ENCODE measurements at regions not wholly inside any gene's neighbourhood (a gene's known extent, or its start where the extent isn't known, plus 50 kb on each side); places are given as distances from the start of the nearest gene placed in this dataset.
"Not testable (repeated sequence)": the region's sequence is repeated elsewhere in the genome, so short reads cannot be mapped to it uniquely, and the experiment has no call there.

DNA sequence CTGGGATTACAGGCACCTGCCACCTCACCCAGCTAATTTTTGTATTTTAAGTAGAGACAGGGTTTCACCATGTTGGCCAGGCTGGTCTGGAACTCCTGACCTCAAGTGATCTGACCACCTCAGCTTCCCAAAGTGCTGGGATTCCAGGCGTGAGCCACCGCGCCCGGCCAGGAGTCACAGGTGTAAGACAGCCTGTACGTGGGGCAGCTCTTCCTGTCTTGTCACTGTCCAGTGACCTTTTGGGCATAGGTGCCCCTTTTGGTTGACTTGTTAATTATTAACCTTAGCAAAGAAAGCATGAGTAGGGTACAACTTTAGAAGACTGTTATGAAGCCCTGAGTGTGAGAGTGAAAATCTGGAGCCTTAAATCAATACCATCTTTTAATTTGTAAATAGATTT lies 703.7 kb upstream of the SOX11 start:
- DNase-seq (ENCODE audit: low read depth): not testable (repeated sequence)

DNA sequence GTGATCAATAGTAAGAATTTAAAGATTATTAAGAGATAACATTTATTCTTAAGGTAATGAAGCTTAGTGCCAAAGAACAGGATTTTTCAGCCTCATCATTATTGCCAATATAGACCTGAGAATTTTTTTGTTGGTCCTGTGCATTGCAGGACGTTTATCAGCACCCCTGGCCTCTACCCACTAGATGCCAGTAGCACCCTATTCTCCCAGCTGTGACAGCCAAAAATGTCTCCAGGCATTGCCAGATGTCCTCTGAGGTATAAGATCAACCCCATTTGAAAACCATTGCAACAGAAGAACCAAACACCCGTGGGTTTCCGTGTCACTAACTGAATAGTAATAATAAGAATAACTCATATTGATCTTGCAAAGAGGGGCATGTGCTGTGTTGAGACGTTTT lies 700.0 kb upstream of the SOX11 start:
- no peak for DNase-seq (ENCODE audit: low read depth)

DNA sequence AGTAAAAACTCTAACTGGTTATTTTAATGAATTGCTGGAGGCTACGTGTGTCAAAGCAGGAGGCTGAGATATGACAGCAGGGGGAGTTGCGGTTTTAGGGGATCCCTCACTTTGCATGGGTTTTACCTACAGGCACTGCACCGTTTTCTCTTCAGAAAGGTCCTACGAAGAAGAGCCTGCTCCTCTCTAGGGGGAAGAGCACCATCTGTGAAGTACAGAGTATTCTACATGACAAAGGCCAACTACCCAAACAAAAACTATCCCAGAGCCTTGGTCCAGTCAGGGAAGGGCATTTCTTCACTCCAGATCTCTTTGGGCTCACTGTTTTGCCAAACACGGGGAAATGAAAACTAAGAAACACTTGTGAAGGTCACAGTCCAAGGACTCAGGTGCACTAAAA lies 696.7 kb upstream of the SOX11 start:
- DNase-seq (ENCODE audit: low read depth): no peak

DNA sequence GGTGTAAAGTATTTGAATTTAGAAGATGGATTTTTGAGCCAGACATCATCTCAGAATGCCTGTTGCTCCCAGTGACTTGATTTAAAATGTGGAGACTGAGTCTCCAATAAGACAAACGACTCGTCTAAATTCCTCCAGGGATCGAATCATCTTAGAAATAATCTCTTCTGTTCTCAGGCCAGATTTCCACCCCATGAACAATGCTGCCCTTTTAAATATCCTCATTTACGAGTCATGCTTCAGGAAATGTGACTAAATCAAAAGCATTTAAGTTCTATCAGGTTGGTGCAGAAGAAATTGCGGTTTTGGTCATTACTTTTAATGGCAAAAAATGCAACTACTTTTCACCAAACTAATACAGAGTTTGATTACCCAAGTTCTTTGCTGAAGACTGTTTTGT lies 684.6 kb upstream of the SOX11 start:
- no peak for DNase-seq (ENCODE audit: low read depth)

DNA sequence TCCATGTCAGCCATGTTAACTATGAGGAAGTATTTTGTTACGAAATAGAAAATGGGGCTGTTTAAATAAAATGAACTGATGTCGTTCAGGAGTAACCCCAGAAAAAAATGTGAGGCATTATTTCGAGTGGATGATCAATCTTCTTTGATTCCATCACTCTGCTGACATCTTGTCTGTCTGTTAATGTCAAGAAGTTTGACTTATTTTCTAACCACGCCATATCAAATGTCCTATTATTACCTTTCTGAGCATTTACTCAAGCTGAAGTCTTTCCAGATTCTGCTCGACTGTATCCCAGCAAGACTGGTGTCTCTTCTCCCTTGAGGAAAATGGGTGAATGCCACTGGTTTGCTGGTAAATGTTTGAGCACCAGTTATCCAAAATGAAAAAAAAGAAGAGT lies 672.9 kb upstream of the SOX11 start:
- DNase-seq (ENCODE audit: low read depth): no peak

DNA sequence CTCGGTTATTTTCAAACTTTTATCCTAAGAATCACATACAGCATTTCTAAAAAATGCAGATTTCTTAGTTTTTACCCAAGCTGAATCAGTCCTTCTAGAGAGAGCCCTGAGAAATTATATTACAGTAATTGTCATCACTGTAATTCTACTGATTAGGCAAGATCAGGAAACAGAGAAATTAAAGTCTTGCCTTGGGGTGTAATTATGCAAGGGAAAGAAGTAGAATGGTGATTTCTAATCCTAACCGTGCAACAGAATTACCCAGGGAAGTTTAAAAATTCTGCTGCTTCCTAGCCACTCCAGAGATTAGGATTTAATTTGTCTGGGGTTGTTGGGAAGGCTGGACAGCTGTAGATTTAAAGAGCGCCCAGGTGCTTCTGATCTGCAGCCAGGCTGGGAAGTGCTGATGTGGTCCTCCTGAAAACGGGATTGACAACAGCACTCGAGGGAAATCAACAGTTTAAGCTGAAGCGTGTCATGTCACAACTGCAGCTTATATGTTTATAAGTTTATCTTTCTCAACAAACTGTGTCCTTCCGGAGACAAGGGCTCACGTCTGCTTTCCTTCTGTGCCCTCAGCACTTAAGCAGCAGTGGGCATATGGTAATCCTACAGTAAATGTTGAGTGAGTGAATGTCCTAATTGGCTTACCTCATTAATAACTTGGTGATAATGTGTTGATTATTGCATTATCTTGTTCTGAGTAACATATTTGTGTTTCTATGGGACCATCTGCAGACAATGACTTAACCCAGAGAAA lies 671.9 kb upstream of the SOX11 start:
- no peak for DNase-seq (ENCODE audit: low read depth)

DNA sequence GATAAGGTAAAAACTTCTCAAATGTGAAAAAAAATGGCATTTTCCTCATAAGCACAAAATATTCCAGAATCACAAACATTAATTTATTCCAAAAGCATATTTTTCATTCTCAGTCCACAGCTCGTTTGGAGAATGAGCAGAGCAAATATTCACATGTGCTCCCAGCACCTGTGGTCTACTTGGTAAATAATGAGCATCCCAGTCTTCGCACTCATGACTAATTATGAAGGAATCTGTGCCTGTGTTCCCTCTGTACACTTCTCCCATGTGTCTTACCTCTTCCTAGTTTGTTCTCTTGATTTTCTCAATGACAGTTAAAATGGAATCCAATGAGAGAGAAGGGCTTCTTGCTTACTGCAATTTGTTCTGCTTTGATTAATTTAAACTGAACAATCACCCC lies 671.0 kb upstream of the SOX11 start:
- DNase-seq (ENCODE audit: low read depth): no peak

DNA sequence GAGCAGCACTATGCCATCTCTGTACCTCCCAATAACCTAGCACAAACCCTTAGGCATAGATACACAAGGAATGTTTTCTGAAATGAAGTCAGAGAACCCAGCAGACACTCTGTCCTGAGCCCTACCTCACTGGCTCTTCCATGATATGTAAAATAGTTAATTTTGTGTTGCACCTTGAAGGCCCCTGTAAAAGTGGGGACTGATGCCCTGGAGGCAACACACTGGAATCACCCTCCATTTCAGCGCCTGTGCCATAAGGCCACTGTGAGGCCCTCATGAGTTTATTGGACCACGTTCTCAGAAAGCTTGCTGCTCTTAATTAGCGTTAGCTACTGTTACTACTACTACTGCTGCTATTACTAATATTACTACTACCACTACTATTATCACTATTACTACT lies 670.1 kb upstream of the SOX11 start:
- DNase-seq (ENCODE audit: low read depth): no peak

DNA sequence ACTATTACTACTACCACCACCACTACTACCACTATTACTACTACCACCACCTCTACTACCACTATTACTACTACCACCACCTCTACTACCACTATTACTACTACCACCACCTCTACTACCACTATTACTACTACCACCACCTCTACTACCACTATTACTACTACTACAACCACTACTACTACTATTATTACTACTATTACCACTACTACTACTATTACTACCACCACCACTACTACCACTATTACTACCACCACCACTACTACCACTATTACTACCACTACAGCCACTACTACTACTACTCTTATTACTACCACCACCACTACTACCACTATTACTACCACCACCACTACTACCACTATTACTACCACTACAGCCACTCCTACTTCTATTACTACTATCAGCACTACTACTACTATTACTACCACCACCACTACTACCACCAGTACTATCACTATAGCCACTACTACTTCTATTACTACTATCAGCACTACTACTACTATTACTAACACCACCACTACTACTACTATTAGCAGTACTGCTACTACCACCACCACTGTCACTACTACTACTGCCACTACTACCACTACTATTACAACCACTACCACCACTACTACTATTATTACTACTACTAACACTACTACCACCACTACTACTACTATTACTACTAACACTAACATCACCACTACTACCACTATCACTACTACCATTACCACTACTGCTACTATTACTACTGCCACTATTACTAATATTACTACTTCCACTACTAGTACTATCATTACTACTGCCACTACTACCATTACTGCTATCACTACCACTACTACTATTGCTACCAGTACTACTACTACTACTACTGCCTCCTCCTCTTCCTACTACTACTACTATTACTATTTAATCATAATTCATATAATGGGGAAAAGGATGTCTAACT lies 669.2 kb upstream of the SOX11 start:
- DNase-seq (ENCODE audit: low read depth): not testable (repeated sequence)

DNA sequence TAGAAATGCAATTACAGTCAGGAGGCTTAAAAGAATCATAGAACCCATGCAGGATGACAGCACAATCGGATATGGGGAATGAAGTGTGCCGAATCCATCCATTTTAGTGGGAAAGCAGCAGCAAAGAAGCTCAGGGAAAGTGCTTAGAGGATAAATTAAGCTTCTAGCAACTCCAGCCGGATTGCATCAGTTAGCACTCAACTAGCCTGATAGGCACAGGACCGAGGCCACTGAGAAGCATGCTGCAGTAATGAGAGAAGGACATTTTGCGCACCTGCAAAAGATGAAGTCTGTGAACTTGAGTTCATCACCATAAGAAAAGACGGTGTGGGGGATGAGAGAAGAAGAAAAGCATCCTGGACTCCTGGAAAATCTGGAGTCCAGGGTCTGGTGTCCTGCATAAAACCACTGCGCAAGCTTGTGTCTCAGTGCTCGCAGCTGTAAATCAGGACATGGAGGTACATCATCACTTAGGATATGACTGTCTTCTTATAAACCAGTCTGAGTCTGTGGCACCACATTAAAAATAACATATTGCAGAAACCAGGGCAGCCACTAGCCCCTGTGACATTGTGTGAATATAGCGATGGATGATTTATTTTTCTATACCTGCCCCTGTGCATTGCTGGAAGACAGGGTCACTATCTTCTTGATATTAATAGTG lies 665.5 kb upstream of the SOX11 start:
- DNase-seq (ENCODE audit: low read depth): no peak

DNA sequence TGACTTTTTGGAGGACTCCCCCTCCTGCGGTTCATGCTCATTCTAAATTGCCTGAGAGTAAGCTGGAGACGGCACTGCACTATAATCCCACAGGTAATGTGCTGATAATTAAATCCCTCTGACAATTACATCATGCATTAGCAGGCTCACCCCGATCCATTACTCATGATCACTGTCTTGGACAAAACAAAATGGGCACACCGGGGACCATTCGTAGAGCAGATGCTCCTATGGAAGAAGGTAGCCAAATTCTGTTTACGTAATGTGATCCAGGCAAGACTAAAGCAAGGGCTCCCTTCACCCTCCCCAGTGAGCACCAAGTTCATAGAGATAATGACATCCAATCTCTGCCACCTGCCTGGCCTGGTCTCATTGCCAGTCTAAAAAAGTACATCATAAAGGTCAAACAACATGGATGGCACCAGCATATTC lies 657.1 kb upstream of the SOX11 start:
- no peak for DNase-seq (ENCODE audit: low read depth)

DNA sequence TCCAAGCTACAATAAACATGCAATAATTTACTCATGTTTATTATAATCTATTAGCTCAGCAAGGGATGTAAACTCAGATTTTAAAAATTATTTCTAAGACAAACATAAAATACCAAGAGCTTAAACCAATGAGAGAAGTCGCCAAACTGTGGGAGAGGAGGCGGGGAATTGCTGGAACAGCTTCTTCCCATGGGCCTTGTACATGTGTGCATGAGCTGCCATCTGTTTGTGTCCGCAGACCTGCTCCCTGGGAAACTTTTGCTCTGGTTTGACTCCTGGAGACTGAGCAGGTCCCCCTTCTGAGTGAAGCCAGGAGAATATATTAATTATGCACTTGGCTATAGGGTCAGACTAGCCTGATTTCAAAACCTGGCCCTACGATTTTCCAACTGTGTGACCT lies 655.9 kb upstream of the SOX11 start:
- no peak for DNase-seq (ENCODE audit: low read depth)

DNA sequence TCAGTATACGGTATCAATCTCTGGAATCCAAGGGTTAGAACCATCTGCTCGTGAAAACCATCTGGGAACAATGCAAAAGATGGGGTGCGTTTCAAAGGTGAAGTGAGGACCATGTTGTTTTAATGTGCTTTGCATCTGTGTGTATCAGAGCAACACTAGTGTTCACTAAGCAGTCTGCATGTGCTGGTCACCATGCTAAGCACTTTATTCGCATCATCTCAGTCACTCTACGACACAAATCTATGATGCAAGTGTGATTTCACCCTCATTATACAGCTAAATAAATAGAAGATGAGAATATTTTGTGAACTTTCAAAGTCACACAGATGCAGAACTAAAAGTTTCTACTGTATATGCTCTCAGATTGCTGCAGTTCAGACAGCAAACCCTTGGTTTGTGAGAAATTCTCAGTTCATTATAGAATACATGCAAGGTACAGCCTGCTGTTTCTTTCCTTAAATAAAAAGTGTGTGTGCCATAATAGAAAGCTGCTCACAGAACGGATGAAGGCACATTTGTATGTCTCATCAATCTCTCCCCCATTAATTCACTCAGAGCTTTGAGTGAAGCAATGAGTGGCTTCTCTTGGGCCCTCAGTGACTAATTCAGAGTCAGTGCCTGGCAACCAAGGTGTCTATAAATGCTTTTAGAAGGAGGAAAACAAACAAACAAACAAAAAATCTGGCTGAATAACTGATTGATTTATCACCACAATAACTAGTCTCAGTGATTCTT lies 652.8 kb upstream of the SOX11 start:
- DNase-seq (ENCODE audit: low read depth): no peak

DNA sequence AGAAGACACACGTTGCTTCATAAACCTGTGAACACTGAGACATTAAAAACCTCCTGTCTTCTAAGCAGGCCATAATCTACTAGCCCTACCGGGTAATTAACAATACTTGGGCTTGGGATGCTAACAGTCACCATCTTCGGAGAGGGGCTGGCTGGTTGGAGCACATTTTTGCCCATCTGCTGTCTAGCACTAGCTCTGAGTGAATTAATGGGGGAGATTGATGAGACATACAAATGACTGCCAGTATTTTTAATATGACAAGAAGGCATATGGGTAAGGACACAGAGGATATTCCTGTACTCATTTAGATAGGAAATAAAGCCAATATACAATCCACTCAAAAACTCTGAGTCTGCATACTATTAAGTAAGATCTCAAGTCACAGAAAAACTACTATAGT lies 651.6 kb upstream of the SOX11 start:
- DNase-seq (ENCODE audit: low read depth): no peak

DNA sequence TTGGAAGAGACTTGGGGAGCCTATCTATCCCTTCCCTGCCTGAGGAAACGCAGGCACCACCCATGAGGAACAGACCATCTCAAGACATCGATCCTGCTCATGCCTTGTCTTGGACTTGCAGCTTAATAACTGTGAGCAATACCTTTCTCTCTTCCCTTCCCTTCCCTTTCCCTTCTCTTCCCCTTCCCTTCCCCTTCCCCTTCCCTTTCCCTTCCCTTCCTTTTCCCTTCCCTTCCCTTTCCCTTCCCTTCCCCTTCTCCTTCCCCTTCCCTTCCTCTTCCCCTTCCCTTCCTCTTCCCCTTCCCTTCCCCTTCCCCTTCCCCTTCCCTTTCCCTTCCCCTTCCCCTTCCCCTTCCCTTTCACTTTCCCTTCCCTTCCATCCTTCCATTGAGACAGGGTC lies 650.7 kb upstream of the SOX11 start:
- no peak for DNase-seq (ENCODE audit: low read depth)

DNA sequence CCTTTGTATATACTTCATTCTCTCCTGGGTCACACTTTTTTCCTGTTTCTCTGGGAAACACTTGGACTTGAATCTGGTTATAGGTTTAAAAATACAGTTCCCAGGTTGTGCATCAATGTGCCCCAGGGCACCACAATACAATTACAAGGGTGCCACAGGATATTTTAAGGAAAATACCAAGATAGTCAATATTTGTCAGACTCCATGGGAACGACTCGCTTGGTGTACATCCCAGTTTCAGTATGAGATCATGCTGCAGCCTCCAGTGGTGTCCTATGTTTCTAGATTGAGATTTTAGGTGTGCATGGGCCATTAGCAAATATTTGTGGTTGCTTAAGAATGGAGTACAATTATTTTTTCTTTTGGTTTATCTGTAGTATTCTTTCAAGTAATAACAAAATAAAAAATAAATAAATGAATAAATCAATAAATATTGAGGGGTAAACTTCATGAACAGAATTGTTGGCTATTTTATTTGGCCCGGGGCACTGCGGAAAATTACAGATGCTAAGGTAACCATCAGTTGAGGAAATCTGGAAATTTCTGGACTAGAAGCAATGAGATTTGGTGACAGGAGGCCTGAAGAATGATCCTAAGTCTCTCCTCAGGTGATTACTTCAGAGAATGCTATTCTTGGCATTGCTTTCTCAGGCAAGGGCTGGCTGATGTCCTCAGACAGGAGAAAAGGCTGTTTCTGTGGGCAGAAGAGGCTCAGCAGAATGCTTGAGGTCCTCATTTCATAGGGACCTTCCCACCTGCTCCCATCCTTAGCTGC lies 649.3 kb upstream of the SOX11 start:
- DNase-seq (ENCODE audit: low read depth): no peak

DNA sequence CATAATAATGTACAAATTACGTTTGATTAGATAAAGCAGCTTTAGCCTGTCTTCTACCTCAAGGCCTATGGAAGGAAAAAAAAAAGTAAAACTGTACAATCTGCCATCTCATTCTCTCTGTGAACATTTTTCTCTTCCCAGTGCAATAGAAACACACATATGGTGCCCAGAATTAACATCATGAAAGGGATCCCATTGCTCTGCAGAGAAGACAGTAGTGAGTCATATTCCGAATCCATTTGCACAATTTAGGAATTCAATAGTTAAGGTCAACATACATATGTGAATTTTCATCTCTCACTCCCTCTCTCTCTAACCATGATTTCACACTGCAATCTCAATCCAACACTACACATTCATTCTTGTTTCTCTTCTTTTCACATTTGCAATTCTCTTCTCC lies 640.9 kb upstream of the SOX11 start:
- no peak for DNase-seq (ENCODE audit: low read depth)

DNA sequence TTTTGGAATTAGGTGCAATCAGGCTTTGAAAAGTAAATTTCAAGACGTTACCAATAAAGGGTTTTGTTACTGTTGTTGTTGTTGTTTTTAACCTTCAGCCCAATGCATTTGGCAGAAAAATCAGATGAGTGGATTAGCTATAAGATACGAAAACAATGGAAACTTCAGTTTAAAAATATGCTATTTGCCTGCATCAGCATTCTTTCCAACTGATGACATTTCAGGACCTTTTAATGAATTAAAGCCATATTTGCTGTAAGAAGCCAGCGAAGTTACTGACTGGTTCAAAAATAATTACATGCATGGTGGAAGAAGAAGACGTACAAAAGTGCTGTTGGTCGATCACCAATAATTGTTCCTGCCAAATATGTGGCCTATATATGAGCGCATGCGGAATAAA lies 639.3 kb upstream of the SOX11 start:
- DNase-seq (ENCODE audit: low read depth): no peak

DNA sequence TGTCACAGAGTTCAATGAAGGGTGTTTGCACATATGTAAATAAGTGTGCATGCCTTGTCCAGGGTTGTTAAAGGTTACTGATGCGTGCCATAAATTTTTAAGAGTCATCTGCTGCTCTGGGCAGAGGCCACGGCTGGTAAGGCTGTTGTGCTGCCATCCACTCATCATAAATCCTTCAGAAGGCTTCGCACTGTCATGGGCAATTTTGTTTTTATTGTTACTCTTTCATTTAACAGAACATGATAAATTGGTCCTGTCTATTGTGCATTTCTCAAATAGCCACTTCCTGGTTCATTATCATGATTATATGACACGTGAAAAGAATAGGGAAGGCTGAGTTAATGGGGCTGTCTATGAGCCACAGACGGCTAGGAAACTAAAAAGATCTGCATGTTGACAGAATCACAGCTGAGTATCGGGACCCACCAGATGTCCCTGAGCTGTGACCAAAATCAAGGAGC lies 634.3 kb upstream of the SOX11 start:
- DNase-seq (ENCODE audit: low read depth): no peak

DNA sequence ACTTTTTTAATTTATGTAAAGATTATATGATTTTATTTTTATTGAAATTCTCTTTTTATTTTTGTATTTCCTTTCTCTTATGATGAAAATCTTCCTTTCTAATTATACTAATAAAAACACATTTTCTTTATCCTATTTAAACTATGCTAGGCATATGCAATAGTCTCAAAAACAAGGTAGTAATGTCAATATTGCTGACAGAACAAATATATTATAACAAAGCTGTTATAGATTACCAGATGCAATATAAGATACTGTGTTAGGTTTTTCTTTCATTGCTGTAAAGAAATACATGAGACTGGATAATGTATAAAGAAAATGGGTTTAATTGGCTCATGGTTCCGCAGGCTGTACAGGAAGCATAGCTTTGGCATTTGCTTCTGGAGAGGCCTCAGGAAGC lies 631.2 kb upstream of the SOX11 start:
- DNase-seq (ENCODE audit: low read depth): no peak

DNA sequence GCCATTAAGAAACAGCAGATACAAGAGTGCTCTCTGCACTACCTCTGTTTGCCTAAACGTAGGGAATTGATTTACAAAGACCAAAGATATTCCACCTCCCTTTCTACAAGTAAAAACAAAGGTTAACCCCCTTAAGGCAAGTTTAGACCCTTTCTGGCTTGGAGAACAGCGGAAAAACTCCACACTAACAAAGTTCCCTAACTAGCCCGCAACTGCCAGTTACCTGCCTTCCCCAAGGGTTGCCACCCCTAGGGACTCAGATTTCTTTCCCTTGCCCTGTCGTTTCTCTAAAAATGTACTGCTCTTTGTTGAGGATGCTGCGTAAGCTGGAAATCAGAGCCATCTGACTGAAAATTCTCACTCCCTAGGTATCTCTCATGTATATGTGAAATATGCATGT lies 627.5 kb upstream of the SOX11 start:
- no peak for DNase-seq (ENCODE audit: low read depth)
